Hepatocyte (in vitro differentiated cells): ENCODE measurements at regions not wholly inside any gene's neighbourhood (a gene's known extent, or its start where the extent isn't known, plus 50 kb on each side); places are given as distances from the start of the nearest gene placed in this dataset.

Source experiments
- EZH2 ChIP-seq: fragments of 200-600 bp; sonication (generic); IDR thresholded peaks from 2 replicates; pipeline ENCODE4 v1.6.1; 2016; ENCODE audit warnings: antibody characterized with exemption, mild to moderate bottlenecking, borderline replicate concordance
- EZH2phosphoT487 ChIP-seq: fragments of 200-600 bp; sonication (generic); IDR thresholded peaks from one replicate; pipeline ENCODE4 v1.6.1; 2018; ENCODE audit warnings: antibody characterized with exemption, mild to moderate bottlenecking, low read depth, moderate library complexity; ENCODE audit not compliant: unreplicated experiment, severe bottlenecking
- TF ChIP-seq, protein P1 (sequence below): fragments of 200-600 bp; sonication (generic); IDR thresholded peaks from 2 replicates; pipeline ENCODE4 v1.5.1; 2016; ENCODE audit warnings: antibody characterized with exemption, mild to moderate bottlenecking; ENCODE audit not compliant: poor library complexity

DNA sequence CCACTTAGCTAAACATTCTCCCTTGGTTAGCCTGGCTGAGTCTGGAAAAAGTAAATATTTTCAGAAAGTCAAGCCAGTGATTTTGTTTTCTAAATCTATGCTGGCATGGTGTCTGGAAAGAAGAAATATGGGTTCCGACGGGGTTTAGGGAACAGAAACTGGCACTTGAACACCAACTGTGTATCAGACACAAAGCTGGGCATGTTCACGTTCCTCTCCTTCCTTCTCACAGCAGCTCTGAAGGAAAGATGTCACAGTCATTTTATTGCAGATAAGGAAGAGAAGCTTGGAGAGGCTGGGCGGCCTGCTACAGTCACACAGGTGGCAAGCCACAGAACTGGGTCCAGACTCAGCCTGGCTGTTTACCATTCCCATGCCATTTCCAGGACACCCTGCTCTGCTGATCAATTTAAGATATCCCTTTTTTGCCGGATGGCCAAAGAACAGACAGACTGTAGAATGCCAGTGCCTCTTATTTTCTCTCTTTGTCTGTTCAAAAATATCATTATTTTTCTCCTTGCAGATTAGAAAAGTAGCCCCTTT, 118.8 kb downstream of the HERPUD2 start:
- TF ChIP-seq, protein P1, sequence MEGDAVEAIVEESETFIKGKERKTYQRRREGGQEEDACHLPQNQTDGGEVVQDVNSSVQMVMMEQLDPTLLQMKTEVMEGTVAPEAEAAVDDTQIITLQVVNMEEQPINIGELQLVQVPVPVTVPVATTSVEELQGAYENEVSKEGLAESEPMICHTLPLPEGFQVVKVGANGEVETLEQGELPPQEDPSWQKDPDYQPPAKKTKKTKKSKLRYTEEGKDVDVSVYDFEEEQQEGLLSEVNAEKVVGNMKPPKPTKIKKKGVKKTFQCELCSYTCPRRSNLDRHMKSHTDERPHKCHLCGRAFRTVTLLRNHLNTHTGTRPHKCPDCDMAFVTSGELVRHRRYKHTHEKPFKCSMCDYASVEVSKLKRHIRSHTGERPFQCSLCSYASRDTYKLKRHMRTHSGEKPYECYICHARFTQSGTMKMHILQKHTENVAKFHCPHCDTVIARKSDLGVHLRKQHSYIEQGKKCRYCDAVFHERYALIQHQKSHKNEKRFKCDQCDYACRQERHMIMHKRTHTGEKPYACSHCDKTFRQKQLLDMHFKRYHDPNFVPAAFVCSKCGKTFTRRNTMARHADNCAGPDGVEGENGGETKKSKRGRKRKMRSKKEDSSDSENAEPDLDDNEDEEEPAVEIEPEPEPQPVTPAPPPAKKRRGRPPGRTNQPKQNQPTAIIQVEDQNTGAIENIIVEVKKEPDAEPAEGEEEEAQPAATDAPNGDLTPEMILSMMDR = no peak
- TF ChIP-seq EZH2 (no peak), EZH2phosphoT487 (no peak)
